HG03025 (cell line): ENCODE measurements at regions not wholly inside any gene's neighbourhood (a gene's known extent, or its start where the extent isn't known, plus 50 kb on each side); places are given as distances from the start of the nearest gene placed in this dataset.
"Not testable (repeated sequence)": the region's sequence is repeated elsewhere in the genome, so short reads cannot be mapped to it uniquely, and the experiment has no call there.

ENCODE experiments used
- ATAC-seq: cut with Tn5 transposase; IDR thresholded peaks from one replicate; pipeline ENCODE4 v1.9.1; 2021; ENCODE audit warnings: mild to moderate bottlenecking, moderate library complexity; ENCODE audit not compliant: unreplicated experiment, low FRiP score

DNA sequence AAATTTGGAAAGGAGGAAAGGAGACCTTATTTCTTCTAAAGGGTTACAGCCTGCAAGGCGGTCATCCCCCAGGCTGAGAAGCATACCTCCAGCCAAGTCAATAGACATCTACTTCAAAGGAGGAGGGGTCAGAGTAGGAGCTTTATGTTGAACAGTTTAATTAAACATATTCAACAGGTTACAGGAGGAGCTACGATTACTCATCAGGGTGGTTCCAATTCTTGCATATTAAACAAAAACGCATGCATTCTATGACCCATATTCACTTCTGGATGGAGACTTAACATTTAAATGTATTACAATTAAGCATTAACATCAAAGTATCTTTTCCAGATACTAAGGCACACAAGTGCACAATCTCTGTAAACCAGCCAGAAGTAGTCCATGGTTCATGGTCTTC lies 1955.0 kb downstream of the PCDH9 start:
- no peak for ATAC-seq

DNA sequence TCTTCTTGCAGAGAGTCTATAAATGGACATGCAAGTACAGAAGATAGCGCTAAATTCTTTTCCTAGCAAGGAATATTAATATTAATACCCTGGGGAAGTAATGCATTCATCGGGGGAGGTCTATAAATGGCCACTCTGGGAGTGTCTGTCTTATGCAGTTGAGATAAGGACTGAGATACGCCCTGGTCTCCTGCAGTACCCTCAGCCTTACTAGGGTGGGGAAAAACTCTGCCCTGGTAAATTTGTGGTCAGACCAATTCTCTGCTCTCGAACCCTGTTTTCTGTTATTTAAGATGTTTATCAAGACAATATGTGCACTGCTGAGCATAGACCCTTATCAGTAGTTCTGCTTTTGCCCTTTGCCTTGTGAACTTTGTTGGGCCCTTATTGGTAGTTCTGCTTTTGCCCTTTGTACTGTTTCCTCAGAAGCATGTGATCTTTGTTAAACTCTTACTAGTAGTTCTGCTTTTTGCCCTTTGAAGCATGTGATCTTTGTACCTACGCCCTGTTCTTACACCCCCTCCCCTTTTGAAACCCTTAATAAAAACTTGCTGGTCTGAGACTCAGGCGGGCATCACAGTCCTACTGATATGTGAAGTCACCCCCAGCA lies 1956.2 kb downstream of the PCDH9 start:
- not testable (repeated sequence) for ATAC-seq

DNA sequence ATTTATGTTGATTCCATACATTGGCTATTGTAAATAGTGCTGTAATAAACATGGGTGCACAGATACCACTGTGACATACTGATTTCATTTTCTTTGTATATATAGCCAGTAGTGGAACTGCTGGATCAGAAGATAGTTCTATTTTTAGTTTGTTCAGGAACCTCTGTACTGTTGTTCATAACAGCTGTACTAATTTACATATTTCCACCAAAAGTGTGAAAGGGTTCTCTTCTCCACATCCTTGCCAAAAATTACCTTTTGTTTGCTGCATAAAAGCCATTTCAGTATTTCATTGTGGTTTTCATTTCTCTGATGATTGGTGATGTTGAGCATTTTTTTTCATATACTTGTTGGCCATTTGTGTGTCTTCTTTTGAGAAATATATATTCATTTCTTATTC lies 1962.1 kb downstream of the PCDH9 start:
- ATAC-seq: no peak

DNA sequence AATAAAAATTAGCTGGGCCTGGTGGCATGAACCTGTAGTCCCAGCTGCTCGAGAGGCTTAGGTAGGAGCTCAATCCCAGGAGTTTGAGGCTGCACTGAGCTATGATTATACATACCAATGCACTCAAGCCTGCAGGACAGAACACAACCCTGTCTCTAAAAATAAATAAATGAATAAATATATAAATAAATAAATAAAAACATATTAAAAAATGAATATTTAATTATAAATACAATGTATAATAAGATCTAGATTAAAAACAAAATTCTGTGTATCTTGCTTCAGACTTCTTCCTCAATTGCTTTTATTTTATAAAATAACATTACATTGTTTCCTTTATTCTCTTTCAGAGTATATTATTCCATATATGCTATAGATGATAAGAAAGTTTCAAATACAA lies 1964.1 kb downstream of the PCDH9 start:
- no peak for ATAC-seq

DNA sequence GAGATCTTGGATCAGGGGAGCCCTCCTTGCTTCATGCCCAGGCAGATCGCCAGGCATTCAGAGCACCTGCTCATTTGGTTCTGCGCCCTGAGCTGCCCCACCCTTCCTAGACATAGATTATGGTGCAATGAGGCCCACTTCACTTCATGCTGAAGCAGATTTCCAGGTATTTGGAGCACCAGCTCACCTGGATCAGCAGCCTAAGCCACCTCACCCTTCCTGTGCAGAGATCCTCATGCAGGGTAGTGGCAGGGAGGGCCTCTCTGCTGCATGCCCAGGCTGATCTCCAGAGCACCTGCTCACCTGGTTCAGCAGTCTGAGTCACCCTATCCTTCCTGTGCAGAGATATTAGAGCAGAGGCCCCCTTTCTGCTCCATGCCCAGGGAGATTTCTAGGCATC lies 1966.1 kb downstream of the PCDH9 start:
- ATAC-seq: no peak

DNA sequence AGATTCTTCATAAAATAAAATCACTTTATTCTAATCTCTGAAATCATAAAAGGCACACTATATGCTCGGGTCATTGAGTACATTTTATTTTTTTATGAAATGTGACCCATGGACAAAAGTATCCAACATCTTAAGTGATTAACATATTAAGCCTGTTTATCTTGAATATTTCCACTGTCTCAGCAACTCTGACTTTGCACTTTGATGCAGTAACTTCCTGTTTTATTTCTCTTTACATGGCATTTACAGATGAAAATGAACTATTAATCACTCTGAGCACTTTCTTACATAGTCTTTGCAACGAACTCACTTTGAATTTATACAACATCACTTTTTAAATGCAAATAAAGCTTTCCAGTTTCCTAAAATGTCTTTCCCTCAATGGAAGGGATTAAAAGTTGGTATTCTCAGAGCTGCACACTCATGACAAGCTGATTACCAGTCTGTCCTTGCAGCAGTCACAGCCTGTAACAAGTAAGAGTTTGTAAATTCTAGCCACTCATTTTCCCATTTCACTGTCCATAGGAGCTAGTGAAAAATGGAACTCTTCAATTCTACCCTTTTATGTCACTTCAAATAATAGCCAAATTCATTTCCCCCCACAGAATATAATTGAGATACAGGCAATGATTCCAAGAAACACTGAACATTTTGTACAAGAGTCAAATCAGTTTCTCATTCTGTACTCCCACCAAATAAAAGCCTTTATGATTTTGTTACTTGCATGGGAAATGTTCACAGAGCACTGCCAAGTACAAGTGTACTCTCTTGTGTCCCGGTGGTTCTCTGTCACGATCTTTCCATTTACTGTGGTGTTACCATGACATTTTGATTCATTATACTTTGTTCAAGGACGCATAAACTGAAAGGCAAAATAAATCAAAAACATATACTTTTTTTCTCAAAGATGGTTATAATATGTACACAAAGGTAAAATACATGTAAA lies 1968.9 kb downstream of the PCDH9 start:
- no peak for ATAC-seq

DNA sequence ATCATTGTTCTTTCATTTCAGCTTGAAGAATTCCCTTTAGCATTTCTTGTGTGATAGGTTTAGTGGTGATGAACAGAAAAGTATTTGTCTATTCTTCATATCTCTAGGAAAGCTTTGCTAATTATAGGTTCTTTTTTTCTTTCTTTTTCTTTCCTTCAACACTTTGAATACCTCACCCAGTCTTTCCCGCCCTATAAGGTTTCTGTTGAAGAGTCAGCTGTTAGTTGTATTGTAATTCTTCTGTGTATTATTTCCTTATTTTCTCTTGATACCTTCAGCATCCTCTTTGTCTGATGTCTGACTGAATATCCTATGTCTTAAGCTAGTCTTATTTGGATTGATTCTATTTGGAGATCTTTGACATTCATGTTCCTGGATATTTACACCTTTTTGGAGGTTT lies 1989.4 kb downstream of the PCDH9 start:
- ATAC-seq: no peak

DNA sequence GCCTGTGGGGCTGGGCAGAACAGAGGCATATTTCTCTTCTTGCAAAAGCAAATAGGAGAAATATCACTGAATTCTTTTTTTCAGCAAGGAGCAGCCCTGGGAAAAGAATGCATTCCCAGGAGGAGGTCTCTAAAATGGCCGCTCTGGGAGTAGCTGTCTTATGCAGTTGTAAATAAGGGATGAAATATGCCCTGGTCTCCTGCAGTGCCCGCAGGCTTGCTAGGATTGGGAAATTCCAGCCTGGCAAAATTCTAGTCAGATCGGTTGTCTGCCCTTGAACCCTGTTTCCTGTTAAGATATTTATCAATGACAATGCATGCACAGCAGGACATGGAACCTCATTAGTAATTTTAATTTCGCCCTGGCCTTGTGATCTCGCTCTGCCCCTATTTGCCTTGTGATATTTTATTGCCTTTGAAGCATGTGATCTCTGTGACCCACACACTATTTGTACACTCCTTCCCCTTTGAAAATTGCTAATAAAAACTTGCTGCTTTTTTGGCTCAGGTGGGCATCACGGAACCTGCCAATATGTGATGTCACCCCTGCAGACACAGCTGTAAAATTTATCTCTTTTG lies 1993.2 kb downstream of the PCDH9 start:
- no peak for ATAC-seq

DNA sequence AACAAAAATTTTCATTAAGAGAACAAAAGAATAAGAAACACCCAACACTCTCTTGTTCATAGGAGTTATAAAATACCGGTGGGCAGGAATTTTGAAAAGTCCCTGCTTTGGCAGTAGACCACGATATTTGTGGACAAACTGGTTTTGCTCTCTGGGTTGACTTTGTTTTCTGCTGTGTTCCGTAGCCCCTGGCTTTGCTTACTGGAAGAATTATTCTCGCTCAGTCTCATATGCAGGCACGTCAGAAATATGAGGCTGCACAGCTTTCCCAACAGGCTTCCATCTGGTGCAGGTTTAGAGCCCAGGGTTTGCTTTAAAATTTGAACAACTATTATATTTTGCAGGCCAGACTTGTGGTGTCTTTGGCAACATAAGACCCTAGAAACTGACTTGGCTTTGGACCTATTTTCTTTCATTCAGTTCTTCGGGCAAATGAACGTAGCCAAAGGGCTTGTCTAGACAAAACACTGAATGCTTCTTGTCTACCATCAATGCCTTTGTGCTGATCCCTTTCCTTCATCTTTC lies 2012.6 kb downstream of the PCDH9 start:
- no peak for ATAC-seq

DNA sequence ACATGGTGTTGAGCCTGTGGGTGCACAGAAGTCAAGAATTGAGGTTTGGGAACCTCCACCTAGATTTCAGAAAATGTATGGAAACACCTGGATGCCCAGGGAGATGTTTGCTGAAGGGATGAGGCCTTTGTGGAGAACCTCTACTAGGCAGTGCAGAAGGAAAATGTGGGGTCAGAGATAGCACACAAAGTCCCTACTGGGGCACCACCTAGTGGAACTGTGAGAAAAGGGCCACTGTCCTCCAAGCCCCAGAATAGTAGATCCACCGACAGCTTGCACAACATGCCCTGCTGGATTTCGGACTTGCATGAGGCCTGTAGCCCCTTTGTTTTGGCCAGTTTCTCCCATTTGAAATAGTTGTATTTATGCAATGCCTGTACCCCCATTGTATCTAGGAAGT lies 2027.3 kb downstream of the PCDH9 start:
- ATAC-seq: not testable (repeated sequence)

DNA sequence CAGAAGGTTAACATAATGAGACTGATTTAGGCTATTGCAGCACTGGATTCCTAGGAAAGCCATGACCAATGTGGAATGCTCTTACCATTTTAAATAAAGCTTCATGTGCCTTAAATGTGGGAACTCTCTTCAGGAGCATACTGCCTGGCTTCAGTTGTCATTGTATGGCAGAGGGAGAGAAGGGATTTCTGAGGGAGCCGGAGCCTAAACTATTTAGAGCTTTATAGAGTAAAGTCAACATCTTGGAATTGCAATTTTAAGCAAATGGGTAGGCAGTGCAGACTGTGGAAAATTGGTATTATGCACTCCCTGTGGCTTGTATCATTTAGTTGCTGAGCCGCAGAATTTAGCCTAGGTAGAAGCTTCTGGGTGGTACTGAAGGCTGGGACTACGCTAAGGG lies 2041.4 kb downstream of the PCDH9 start:
- ATAC-seq: no peak

DNA sequence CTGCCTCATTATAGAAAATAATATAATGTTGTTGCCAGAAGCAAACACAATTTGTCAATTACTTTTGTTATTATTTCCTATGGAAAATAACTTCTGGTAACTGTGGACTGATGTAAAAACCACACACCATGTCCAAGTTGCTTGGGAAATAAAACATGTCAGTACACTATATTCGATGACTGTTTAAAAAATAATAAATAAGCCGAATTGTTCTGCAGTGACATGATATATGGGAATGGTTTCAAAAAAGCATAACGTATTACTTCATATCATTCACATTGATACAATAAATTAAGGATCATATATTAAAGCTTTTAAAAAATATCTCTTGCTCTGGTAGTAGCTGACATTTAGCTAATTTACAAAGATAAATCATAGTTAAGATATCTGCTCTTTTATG lies 2062.1 kb downstream of the PCDH9 start:
- no peak for ATAC-seq

DNA sequence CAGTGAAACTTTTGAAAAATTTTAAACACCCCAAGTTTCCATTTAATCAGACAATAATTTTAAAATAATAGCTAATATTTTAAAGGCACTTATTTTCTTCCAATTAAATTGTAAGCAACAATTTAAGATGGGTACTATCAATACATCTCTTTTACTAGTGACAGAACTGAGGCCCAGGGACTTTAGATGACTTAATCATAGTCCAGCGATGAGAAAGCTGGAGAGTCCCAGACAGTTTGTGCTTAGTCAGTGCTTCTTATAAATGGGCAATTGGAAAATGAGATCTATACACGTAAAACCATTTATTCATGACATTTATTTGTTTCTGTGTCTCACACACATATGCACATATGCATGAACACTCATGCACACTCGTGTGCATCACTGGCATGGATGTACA lies 2063.5 kb downstream of the PCDH9 start:
- ATAC-seq: no peak

DNA sequence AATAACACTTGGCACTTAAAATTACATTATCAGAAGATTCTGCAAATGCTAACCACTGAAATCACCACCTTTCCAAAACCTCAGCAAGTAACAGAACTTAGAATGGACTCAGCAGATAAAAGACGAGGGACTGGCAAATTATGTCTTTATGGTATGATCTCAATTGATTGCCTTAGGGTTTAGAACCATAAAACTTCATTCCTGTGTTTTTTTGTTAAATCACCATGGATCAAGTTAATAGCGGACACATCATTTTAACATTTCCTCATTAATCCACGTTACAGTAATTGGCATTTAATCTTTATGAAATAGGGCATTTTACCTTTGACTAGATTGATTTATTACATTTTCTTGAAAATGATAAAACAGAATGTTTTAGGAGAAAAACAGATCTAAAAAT lies 2070.3 kb downstream of the PCDH9 start:
- ATAC-seq: no peak

DNA sequence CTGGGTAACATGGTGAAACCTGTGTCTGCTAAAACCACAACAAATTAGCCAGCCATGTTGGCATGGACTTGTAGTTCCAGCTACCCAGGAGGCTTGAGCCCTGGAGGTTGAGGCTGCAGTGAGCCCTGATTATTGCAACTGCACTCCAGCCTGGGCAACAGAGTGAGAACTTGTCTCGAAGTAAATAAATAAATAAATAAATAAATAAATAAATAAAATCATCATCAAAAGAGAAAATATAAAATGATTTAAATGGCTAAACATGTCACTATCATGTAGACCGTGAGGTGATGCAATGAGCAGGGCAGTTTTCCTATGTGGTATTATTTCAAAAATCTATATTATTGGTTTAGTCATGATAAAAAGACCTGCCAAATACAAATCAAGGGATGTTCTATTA lies 2074.3 kb downstream of the PCDH9 start:
- no peak for ATAC-seq

DNA sequence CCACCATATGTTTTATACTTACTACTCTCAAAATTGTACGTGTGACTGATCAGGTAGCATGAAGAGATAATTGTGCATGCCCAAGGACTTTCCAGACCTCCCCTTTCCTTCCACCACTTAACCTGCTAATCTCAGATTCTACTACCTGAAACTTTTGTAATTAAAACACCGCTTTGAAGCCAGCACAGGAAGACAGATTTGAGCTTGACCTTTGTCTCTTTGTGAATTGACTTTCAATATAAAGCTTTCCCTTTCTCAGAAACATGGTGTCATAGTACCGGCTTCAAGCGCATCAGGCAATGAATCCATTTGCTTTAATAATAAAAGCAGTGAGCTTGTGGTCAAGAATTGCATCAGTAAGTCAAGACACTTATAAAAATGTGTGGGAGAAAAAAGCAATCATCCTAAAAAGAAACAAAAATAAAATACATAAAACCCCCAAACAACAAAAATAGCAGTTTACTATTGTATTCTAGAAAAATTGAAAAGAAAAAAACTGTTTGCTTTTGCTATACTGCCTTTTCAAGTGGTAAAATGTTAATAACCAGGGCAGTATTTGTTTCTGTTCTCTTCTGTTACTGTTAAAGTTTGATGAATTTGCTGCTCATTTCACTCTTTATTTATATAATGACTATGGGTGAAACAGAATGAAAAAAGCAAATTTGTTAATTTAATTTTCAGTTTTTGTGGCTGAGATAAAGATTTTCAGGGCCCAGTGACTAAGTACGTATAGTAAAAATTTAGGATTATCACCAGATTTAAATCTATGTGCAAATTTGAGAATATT lies 2075.3 kb downstream of the PCDH9 start:
- ATAC-seq: no peak

DNA sequence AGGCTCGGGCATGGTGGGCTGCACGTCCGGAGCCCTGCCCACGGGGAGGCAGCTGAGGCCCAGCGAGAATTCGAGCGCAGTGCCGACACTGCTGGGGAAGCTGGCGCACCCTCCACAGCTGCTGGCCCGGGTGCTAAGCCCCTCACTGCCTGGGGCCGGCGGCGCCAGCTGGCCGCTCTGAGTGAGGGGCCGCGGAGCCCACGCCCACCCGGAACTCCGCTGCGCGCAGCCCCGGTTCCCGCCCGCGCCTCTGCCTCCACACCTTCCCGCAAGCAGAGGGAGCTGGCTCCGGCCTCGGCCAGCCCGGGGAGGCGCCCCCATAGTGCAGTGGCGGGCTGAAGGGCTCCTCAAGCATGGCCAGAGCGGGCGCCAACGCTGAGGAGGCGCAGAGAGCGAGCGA lies 2080.4 kb downstream of the PCDH9 start:
- no peak for ATAC-seq

DNA sequence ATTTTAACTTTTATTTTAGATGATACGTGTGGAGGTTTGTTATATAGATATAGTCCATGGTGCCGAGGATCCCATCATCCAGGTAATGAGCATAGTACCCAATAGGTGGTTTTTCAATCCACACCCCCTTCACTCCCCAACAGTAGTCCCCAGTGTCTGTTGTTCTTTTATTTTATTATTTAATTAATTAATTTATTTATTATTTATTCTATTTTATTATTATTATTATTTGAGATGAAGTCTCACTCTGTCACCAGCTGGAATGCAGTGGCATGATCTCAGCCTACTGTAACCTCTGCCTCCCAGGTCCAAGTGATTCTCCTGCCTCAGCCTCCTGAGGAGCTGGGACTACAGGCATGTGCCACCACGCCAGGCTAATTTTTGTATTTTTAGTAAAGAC lies 2086.2 kb downstream of the PCDH9 start:
- no peak for ATAC-seq

DNA sequence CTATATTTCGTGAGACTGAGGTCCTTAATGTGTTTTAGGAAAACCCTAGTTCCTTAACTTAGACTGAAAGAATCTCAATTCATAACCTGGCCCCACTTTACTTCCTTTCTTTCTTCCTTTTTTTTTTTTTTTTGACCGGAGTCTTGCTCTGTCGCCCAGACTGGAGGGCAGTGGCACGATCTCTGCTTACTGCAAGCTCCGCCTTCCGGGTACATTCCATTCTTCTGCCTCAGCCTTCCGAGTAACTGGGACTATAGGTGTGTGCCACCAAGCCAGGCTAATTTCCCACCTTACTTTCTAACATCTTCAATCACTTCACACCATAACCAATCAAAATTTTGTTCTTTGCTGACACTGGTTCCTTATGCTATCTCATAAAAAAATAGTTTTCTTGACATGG lies 2097.0 kb downstream of the PCDH9 start:
- ATAC-seq: no peak

DNA sequence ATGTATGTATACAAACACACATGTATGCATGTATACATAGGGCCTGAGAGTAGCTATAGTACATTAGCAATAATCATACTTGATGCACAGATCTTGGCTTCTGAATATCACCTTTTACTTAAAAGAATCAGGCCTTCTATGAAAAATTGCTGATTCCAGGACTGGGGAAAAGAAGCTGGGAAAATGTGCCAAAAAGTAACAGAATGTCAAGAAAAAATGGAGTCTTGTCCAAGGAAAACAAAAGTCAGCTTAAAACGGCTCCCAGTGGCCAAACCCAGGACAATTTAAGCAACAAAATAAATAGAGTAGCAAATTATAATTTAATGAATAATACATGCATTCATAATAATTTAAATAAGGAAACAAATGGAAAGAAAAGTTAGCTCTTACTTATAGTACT lies 2104.9 kb downstream of the PCDH9 start:
- no peak for ATAC-seq

DNA sequence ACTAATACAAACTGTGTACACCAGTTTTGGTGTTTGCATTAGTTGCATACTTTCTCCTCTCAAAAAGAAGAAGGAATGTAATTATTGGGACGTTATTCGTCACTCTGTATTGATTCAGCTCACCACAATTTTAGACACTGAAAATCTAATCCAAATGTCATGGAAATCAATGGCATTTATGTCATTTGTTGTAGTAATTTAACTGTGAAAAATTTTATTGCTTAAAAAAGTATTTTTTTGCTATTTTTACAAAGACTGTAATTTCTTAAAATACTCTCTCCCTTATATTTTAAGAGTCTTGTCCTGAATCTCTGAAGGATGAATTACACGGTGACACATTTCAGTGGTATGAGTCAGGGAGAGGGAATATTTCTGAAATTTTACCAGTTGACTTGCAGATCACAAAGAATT lies 2117.6 kb downstream of the PCDH9 start:
- ATAC-seq: no peak
